Endodermal cell (in vitro differentiated cells): ENCODE measurements at regions not wholly inside any gene's neighbourhood (a gene's known extent, or its start where the extent isn't known, plus 50 kb on each side); places are given as distances from the start of the nearest gene placed in this dataset.

ENCODE experiments used
- DNase-seq: peaks from one replicate; pipeline ENCODE4 v3.0.0-alpha.2; 2017
- H3K27ac ChIP-seq: 2 replicates; pipeline ENCODE4 v1.5.1; 2013; ENCODE audit warnings: mild to moderate bottlenecking, low read depth, low read length, moderate library complexity
- H3K27me3 ChIP-seq: 2 replicates; pipeline ENCODE4 v1.6.1; 2013; ENCODE audit warnings: mild to moderate bottlenecking, low read length, moderate library complexity; ENCODE audit not compliant: insufficient read depth, control insufficient read depth, poor library complexity, severe bottlenecking
- H3K36me3 ChIP-seq: 2 replicates; pipeline ENCODE4 v1.7.0; 2013; ENCODE audit warnings: mild to moderate bottlenecking, low read length, moderate library complexity; ENCODE audit not compliant: control insufficient read depth, insufficient read depth
- H3K4me1 ChIP-seq: one replicate; pipeline ENCODE4 v1.7.0; 2013; ENCODE audit warnings: low read length; ENCODE audit not compliant: control insufficient read depth, insufficient read depth
- H3K4me3 ChIP-seq: 2 replicates; pipeline ENCODE4 v1.5.1; 2013; ENCODE audit warnings: mild to moderate bottlenecking, low read length, moderate library complexity
- H3K9ac ChIP-seq: 2 replicates; pipeline ENCODE4 v1.6.1; 2013; ENCODE audit warnings: mild to moderate bottlenecking, low read length, moderate library complexity; ENCODE audit not compliant: poor library complexity, severe bottlenecking; ENCODE audit errors: extremely low read depth
- H3K9me3 ChIP-seq: 2 replicates; pipeline ENCODE4 v1.6.1; 2013; ENCODE audit warnings: mild to moderate bottlenecking, low read length, moderate library complexity; ENCODE audit not compliant: control insufficient read depth
- H3K27ac Mint-ChIP-seq: 2 replicates; pipeline ENCODE4 v1.8.0; 2020; ENCODE audit warnings: mixed read lengths
- H3K27me3 Mint-ChIP-seq: 2 replicates; pipeline ENCODE4 v1.8.0; 2021; ENCODE audit warnings: mild to moderate bottlenecking, mixed read lengths; ENCODE audit not compliant: insufficient read depth
- H3K36me3 Mint-ChIP-seq: 2 replicates; pipeline ENCODE4 v1.8.0; 2020; ENCODE audit warnings: low read depth, mixed read lengths
- H3K4me1 Mint-ChIP-seq: 2 replicates; pipeline ENCODE4 v1.8.0; 2020; ENCODE audit warnings: mixed read lengths
- H3K4me3 Mint-ChIP-seq: 2 replicates; pipeline ENCODE4 v1.8.0; 2020; ENCODE audit warnings: mild to moderate bottlenecking, moderate library complexity, mixed read lengths
- H3K9me3 Mint-ChIP-seq: 2 replicates; pipeline ENCODE4 v1.8.0; 2020; ENCODE audit warnings: mild to moderate bottlenecking, mixed read lengths
- CTCF ChIP-seq: fragments of 200-600 bp; sonication (generic); conservative IDR thresholded peaks from 2 replicates; pipeline ENCODE4 v1.5.0; 2021; ENCODE audit warnings: antibody characterized with exemption, mild to moderate bottlenecking
- WGBS, 2 experiments: methylation state at CpG; one replicate each; pipeline versions ENCODE4 v1.1.5 to v1.1.7; 2013; ENCODE audit warnings: missing lambda C conversion rate in 2 of 2, mixed read lengths in 1 of 2; ENCODE audit not compliant: insufficient coverage in 1 of 2, insufficient read length in 1 of 2; 5-methylcytosine and 5-hydroxymethylcytosine counted together

DNA sequence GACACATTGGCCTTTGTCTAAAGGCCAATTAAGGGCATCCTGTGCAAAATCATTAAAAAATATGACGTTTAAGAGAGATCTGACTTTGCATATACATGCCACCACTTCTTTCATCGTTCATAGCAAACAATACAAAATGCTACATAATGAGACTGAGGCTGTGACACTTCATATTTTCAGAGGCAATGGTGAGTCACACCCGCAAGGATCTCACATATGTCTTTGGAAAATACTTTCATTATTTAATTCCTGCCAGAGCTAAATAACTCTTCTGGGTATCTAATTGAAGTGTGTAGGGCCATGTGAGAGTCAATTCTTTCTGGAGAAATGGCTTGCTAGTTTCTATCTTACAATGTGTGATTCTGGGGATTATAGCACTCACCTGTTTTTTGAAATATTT, 222.8 kb upstream of the NLGN4Y start:
- WGBS, 2 experiments = 90 to 95% methylated on average over 2 of the region's 3 CpGs
- TF ChIP-seq CTCF = no peak
- H3K4me1 Mint-ChIP-seq = no peaks in the 10 kb centered on the region
- no peak overlapping the region for H3K4me3 Mint-ChIP-seq
- H3K36me3 Mint-ChIP-seq = no peaks in the 10 kb centered on the region
- H3K27me3 ChIP-seq = no peaks in the 10 kb centered on the region
- H3K27ac Mint-ChIP-seq = no peak overlapping the region
- no peaks in the 10 kb centered on the region for H3K27me3 Mint-ChIP-seq
- H3K9me3 Mint-ChIP-seq = no peaks in the 10 kb centered on the region
- no peaks in the 10 kb centered on the region for H3K36me3 ChIP-seq
- H3K27ac ChIP-seq = no peak overlapping the region
- H3K4me3 ChIP-seq = no peak overlapping the region
- no peak for DNase-seq
- H3K4me1 ChIP-seq = no peaks in the 10 kb centered on the region
- no peaks in the 10 kb centered on the region for H3K9me3 ChIP-seq
- no peak overlapping the region for H3K9ac ChIP-seq

GRCh38 chrY:14328677-14329345, 195.5 kb upstream of the NLGN4Y start:
- Mint-ChIP-seq H3K4me3 (no peak overlapping the region), H3K27ac (no peak overlapping the region), H3K27me3 (no peaks in the 10 kb centered on the region), H3K9me3 (no peaks in the 10 kb centered on the region), H3K4me1 (no peaks in the 10 kb centered on the region), H3K36me3 (no peaks in the 10 kb centered on the region)
- Histone ChIP-seq H3K9me3 (no peaks in the 10 kb centered on the region), H3K4me3 (no peak overlapping the region), H3K27ac (no peak overlapping the region), H3K27me3 (no peaks in the 10 kb centered on the region), H3K36me3 (no peaks in the 10 kb centered on the region), H3K4me1 (no peaks in the 10 kb centered on the region), H3K9ac (no peak overlapping the region)
- no peak for DNase-seq
- no peak for TF ChIP-seq CTCF

DNA sequence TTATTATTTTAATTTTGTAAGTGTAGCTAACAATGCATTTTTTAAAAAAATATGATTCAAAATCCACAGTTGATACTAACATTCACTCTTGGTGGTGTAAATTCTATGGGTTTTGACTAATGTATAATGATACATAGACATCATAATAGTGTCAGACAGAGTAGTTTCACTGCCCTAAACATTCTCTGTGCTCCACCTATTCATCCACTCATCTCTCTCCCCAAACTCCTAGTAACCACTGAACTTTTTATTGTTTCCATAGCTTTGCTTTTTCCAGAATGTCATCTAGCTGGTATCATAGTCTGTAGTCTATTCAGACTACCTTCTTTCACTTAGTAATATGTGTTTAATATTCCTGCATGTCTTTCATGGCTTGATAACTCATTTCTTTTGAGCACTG, 194.0 kb upstream of the NLGN4Y start:
- Mint-ChIP-seq H3K27me3 (no peaks in the 10 kb centered on the region), H3K4me3 (no peak overlapping the region), H3K4me1 (no peaks in the 10 kb centered on the region), H3K9me3 (no peaks in the 10 kb centered on the region), H3K27ac (no peak overlapping the region), H3K36me3 (no peaks in the 10 kb centered on the region)
- Histone ChIP-seq H3K4me3 (no peak overlapping the region), H3K27ac (no peak overlapping the region), H3K9ac (no peak overlapping the region), H3K27me3 (no peaks in the 10 kb centered on the region), H3K4me1 (no peaks in the 10 kb centered on the region), H3K36me3 (no peaks in the 10 kb centered on the region), H3K9me3 (no peaks in the 10 kb centered on the region)
- DNase-seq = no peak
- no peak for TF ChIP-seq CTCF
